WTC11 (cell line): ENCODE measurements at regions not wholly inside any gene's neighbourhood (a gene's known extent, or its start where the extent isn't known, plus 50 kb on each side); places are given as distances from the start of the nearest gene placed in this dataset.

Experiments used
- CBFB ChIP-seq: sonication (generic); formaldehyde crosslinking; IDR thresholded peaks from 2 replicates; pipeline ENCODE4 v1.8.1; 2022; ENCODE audit warnings: mild to moderate bottlenecking, low read depth, missing genetic modification reagents
- ELF4 ChIP-seq: sonication (generic); formaldehyde crosslinking; IDR thresholded peaks from 2 replicates; pipeline ENCODE4 v1.8.1; 2022; ENCODE audit warnings: low read depth, mild to moderate bottlenecking, moderate library complexity, missing genetic modification reagents
- ESRRA ChIP-seq: sonication (generic); formaldehyde crosslinking; IDR thresholded peaks from 2 replicates; pipeline ENCODE4 v1.8.1; 2022; ENCODE audit warnings: mild to moderate bottlenecking, missing genetic modification reagents, borderline replicate concordance
- MXD4 ChIP-seq: fragments of 250-450 bp; sonication (Bioruptor Pico); IDR thresholded peaks from 2 replicates; pipeline ENCODE4 v1.8.0; 2021; ENCODE audit warnings: mild to moderate bottlenecking, moderate library complexity, borderline replicate concordance
- NR1H2 ChIP-seq: sonication (generic); formaldehyde crosslinking; IDR thresholded peaks from 2 replicates; pipeline ENCODE4 v1.9.0; 2021; ENCODE audit warnings: mild to moderate bottlenecking, moderate library complexity, missing genetic modification reagents
- RELA ChIP-seq: sonication (generic); formaldehyde crosslinking; IDR thresholded peaks from 2 replicates; pipeline ENCODE4 v1.8.1; 2022; ENCODE audit warnings: missing genetic modification reagents, mild to moderate bottlenecking, borderline replicate concordance
- TF ChIP-seq, protein P1 (sequence below): sonication (generic); formaldehyde crosslinking; IDR thresholded peaks from 2 replicates; pipeline ENCODE4 v1.8.0; 2022; ENCODE audit warnings: mild to moderate bottlenecking, missing genetic modification reagents
- TF ChIP-seq, protein P2 (sequence below): sonication (generic); formaldehyde crosslinking; IDR thresholded peaks from 2 replicates; pipeline ENCODE4 v1.8.0; 2023; ENCODE audit warnings: mild to moderate bottlenecking, missing genetic modification reagents
- TF ChIP-seq, protein P3 (sequence below): sonication (generic); formaldehyde crosslinking; conservative IDR thresholded peaks from 2 replicates; pipeline ENCODE4 v1.8.1; 2022; ENCODE audit warnings: mild to moderate bottlenecking, missing genetic modification reagents
- TF ChIP-seq, protein P4 (sequence below): fragments of 200-600 bp; IDR thresholded peaks from 2 replicates; pipeline ENCODE4 v1.8.0; 2022; ENCODE audit warnings: antibody characterized with exemption
- TF ChIP-seq, protein P5 (sequence below): fragments of 250-450 bp; sonication (Bioruptor Pico); IDR thresholded peaks from 2 replicates; pipeline ENCODE4 v1.9.0; 2021; ENCODE audit warnings: mild to moderate bottlenecking
- TF ChIP-seq, protein P6 (sequence below): sonication (generic); formaldehyde crosslinking; IDR thresholded peaks from 2 replicates; pipeline ENCODE4 v1.8.1; 2023; ENCODE audit warnings: mild to moderate bottlenecking, missing genetic modification reagents
- TF ChIP-seq, protein P7 (sequence below): sonication (generic); formaldehyde crosslinking; IDR thresholded peaks from 2 replicates; pipeline ENCODE4 v1.8.0; 2022; ENCODE audit warnings: mild to moderate bottlenecking, missing genetic modification reagents
- TF ChIP-seq, protein P8 (sequence below): sonication (generic); formaldehyde crosslinking; IDR thresholded peaks from 2 replicates; pipeline ENCODE4 v1.8.0; 2022; ENCODE audit warnings: mild to moderate bottlenecking, missing genetic modification reagents

DNA sequence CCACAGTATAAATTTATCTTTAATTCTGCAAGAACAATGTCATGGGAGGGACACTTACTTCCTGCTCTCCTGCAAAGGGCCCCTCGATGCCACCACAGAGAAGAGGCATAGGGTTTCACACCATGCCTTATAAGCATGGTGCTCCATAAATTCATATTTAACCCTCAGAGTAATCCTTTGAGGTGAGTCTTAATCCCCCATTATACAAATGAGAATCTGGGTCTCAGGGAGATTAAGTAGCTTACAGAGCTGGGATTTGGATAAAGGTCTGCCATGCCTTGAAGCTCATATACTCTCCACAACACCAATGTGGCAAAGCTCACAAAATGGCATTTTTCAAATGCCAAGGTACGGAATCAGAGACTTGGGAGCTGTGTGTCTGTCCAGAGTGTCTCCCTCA, 268.5 kb upstream of the CCL2 start:
- TF ChIP-seq, protein P1, sequence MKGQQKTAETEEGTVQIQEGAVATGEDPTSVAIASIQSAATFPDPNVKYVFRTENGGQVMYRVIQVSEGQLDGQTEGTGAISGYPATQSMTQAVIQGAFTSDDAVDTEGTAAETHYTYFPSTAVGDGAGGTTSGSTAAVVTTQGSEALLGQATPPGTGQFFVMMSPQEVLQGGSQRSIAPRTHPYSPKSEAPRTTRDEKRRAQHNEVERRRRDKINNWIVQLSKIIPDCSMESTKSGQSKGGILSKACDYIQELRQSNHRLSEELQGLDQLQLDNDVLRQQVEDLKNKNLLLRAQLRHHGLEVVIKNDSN (CRISPR knock-in tag) = no peak
- TF ChIP-seq, protein P2, sequence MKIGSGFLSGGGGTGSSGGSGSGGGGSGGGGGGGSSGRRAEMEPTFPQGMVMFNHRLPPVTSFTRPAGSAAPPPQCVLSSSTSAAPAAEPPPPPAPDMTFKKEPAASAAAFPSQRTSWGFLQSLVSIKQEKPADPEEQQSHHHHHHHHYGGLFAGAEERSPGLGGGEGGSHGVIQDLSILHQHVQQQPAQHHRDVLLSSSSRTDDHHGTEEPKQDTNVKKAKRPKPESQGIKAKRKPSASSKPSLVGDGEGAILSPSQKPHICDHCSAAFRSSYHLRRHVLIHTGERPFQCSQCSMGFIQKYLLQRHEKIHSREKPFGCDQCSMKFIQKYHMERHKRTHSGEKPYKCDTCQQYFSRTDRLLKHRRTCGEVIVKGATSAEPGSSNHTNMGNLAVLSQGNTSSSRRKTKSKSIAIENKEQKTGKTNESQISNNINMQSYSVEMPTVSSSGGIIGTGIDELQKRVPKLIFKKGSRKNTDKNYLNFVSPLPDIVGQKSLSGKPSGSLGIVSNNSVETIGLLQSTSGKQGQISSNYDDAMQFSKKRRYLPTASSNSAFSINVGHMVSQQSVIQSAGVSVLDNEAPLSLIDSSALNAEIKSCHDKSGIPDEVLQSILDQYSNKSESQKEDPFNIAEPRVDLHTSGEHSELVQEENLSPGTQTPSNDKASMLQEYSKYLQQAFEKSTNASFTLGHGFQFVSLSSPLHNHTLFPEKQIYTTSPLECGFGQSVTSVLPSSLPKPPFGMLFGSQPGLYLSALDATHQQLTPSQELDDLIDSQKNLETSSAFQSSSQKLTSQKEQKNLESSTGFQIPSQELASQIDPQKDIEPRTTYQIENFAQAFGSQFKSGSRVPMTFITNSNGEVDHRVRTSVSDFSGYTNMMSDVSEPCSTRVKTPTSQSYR (CRISPR knock-in tag) = no peak
- TF ChIP-seq CBFB (no peak), NR1H2 (CRISPR knock-in tag) (no peak), ELF4 (CRISPR knock-in tag) (no peak), MXD4 (no peak), RELA (CRISPR knock-in tag) (no peak), ESRRA (CRISPR knock-in tag) (no peak)
- TF ChIP-seq, protein P3, sequence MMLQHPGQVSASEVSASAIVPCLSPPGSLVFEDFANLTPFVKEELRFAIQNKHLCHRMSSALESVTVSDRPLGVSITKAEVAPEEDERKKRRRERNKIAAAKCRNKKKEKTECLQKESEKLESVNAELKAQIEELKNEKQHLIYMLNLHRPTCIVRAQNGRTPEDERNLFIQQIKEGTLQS = no peak
- TF ChIP-seq, protein P4, sequence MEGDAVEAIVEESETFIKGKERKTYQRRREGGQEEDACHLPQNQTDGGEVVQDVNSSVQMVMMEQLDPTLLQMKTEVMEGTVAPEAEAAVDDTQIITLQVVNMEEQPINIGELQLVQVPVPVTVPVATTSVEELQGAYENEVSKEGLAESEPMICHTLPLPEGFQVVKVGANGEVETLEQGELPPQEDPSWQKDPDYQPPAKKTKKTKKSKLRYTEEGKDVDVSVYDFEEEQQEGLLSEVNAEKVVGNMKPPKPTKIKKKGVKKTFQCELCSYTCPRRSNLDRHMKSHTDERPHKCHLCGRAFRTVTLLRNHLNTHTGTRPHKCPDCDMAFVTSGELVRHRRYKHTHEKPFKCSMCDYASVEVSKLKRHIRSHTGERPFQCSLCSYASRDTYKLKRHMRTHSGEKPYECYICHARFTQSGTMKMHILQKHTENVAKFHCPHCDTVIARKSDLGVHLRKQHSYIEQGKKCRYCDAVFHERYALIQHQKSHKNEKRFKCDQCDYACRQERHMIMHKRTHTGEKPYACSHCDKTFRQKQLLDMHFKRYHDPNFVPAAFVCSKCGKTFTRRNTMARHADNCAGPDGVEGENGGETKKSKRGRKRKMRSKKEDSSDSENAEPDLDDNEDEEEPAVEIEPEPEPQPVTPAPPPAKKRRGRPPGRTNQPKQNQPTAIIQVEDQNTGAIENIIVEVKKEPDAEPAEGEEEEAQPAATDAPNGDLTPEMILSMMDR = no peak
- TF ChIP-seq, protein P5, sequence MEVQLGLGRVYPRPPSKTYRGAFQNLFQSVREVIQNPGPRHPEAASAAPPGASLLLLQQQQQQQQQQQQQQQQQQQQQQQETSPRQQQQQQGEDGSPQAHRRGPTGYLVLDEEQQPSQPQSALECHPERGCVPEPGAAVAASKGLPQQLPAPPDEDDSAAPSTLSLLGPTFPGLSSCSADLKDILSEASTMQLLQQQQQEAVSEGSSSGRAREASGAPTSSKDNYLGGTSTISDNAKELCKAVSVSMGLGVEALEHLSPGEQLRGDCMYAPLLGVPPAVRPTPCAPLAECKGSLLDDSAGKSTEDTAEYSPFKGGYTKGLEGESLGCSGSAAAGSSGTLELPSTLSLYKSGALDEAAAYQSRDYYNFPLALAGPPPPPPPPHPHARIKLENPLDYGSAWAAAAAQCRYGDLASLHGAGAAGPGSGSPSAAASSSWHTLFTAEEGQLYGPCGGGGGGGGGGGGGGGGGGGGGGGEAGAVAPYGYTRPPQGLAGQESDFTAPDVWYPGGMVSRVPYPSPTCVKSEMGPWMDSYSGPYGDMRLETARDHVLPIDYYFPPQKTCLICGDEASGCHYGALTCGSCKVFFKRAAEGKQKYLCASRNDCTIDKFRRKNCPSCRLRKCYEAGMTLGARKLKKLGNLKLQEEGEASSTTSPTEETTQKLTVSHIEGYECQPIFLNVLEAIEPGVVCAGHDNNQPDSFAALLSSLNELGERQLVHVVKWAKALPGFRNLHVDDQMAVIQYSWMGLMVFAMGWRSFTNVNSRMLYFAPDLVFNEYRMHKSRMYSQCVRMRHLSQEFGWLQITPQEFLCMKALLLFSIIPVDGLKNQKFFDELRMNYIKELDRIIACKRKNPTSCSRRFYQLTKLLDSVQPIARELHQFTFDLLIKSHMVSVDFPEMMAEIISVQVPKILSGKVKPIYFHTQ (CRISPR knock-in tag) = no peak
- TF ChIP-seq, protein P6, sequence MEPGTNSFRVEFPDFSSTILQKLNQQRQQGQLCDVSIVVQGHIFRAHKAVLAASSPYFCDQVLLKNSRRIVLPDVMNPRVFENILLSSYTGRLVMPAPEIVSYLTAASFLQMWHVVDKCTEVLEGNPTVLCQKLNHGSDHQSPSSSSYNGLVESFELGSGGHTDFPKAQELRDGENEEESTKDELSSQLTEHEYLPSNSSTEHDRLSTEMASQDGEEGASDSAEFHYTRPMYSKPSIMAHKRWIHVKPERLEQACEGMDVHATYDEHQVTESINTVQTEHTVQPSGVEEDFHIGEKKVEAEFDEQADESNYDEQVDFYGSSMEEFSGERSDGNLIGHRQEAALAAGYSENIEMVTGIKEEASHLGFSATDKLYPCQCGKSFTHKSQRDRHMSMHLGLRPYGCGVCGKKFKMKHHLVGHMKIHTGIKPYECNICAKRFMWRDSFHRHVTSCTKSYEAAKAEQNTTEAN (CRISPR knock-in tag) = no peak
- TF ChIP-seq, protein P7, sequence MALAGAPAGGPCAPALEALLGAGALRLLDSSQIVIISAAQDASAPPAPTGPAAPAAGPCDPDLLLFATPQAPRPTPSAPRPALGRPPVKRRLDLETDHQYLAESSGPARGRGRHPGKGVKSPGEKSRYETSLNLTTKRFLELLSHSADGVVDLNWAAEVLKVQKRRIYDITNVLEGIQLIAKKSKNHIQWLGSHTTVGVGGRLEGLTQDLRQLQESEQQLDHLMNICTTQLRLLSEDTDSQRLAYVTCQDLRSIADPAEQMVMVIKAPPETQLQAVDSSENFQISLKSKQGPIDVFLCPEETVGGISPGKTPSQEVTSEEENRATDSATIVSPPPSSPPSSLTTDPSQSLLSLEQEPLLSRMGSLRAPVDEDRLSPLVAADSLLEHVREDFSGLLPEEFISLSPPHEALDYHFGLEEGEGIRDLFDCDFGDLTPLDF = no peak
- TF ChIP-seq, protein P8, sequence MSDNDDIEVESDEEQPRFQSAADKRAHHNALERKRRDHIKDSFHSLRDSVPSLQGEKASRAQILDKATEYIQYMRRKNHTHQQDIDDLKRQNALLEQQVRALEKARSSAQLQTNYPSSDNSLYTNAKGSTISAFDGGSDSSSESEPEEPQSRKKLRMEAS (CRISPR knock-in tag) = no peak
